ENCODE measurements at regions not wholly inside any gene's neighbourhood (a gene's known extent, or its start where the extent isn't known, plus 50 kb on each side); places are given as distances from the start of the nearest gene placed in this dataset.

GRCh38 chr1:172732427-172732826 lies 73.5 kb downstream of the FASLG start:
- Histone ChIP-seq H3K4me3 (ENCODE audit: low read depth, low read length) (no peak overlapping the region), H3K27ac (no peak overlapping the region), H3K27me3 (replicated peaks) (no peaks in the 10 kb centered on the region), H3K36me3 (replicated peaks) (no peaks in the 10 kb centered on the region)
- no peak for TF ChIP-seq CTCF (IDR thresholded peaks at IDR 0.05; ENCODE audit: low read depth, low read length, missing control alignments)
- in situ Hi-C loops (cut with HindIII; ENCODE audit: low pct_ligation_motif_present, low sequenced_read_pairs): no loop called here
- DNase-seq: no peak

- Histone ChIP-seq H3K27me3 (replicated peaks) (no peaks in the 10 kb centered on the region), H3K36me3 (replicated peaks) (no peaks in the 10 kb centered on the region), H3K4me3 (ENCODE audit: low read depth, low read length) (no peak overlapping the region), H3K27ac (no peak overlapping the region)
- in situ Hi-C loops (cut with HindIII; ENCODE audit: low pct_ligation_motif_present, low sequenced_read_pairs): no loop called here
- DNase-seq: no peak
- no peak for TF ChIP-seq CTCF (IDR thresholded peaks at IDR 0.05; ENCODE audit: low read depth, low read length, missing control alignments)
Measured at GRCh38 chr1:172733815-172734214, 74.9 kb downstream of the FASLG start.

- in situ Hi-C loops (cut with HindIII; ENCODE audit: low pct_ligation_motif_present, low sequenced_read_pairs): no loop called here
- DNase-seq: no peak
- Histone ChIP-seq H3K27me3 (replicated peaks) (no peaks in the 10 kb centered on the region), H3K27ac (no peak overlapping the region), H3K4me3 (ENCODE audit: low read depth, low read length) (no peak overlapping the region), H3K36me3 (replicated peaks) (no peaks in the 10 kb centered on the region)
- TF ChIP-seq CTCF (IDR thresholded peaks at IDR 0.05; ENCODE audit: low read depth, low read length, missing control alignments): no peak
Measured at GRCh38 chr1:172738389-172738788, 79.5 kb downstream of the FASLG start.

- in situ Hi-C loops (cut with HindIII; ENCODE audit: low pct_ligation_motif_present, low sequenced_read_pairs): no loop called here
- Histone ChIP-seq H3K36me3 (replicated peaks) (no peaks in the 10 kb centered on the region), H3K27ac (peak overlapping the region; percentile 17), H3K27me3 (replicated peaks) (no peaks in the 10 kb centered on the region), H3K4me3 (ENCODE audit: low read depth, low read length) (no peak overlapping the region)
- peak; percentile 68 for TF ChIP-seq CTCF (IDR thresholded peaks at IDR 0.05; ENCODE audit: low read depth, low read length, missing control alignments)
- DNase-seq: peak; percentile 38
Measured at GRCh38 chr1:172742599-172743500, 83.9 kb downstream of the FASLG start.

GRCh38 chr1:172745014-172745413 lies 86.1 kb downstream of the FASLG start:
- TF ChIP-seq CTCF (IDR thresholded peaks at IDR 0.05; ENCODE audit: low read depth, low read length, missing control alignments): peak; percentile 74
- H3K36me3 ChIP-seq (replicated peaks): no peaks in the 10 kb centered on the region
- H3K27me3 ChIP-seq (replicated peaks): no peaks in the 10 kb centered on the region
- H3K4me3 ChIP-seq (ENCODE audit: low read depth, low read length): no peak overlapping the region
- peak overlapping the region; percentile 83 for H3K27ac ChIP-seq
- peak; percentile 87 for DNase-seq
- in situ Hi-C loops (cut with HindIII; ENCODE audit: low pct_ligation_motif_present, low sequenced_read_pairs): no loop called here
